Duodenal mucosa (tissue), 2 donors: ENCODE measurements at regions not wholly inside any gene's neighbourhood (a gene's known extent, or its start where the extent isn't known, plus 50 kb on each side); places are given as distances from the start of the nearest gene placed in this dataset.

Source experiments
- H3K27ac ChIP-seq: one replicate; pipeline ENCODE4 v1.7.0; 2013; ENCODE audit warnings: low read depth, low read length
- H3K27me3 ChIP-seq, 2 donors: one replicate each; pipeline ENCODE4 v1.7.0; 2013; ENCODE audit warnings: low read length in 2 of 2, control low read depth in 1 of 2; ENCODE audit not compliant: insufficient read depth in 2 of 2, control insufficient read depth in 1 of 2
- H3K36me3 ChIP-seq, 2 donors: one replicate each; pipeline ENCODE4 v1.7.0; 2013; ENCODE audit warnings: low read length in 2 of 2, control low read depth in 1 of 2; ENCODE audit not compliant: insufficient read depth in 2 of 2, control insufficient read depth in 1 of 2
- H3K4me1 ChIP-seq, 2 donors: one replicate each; pipeline ENCODE4 v1.7.0; 2013; ENCODE audit warnings: low read length in 2 of 2, control low read depth in 1 of 2; ENCODE audit not compliant: insufficient read depth in 2 of 2, control insufficient read depth in 1 of 2
- H3K4me3 ChIP-seq, 2 donors: one replicate each; pipeline ENCODE4 v1.7.0; 2013; ENCODE audit warnings: low read length in 2 of 2, low read depth in 1 of 2
- H3K9ac ChIP-seq, 2 donors: one replicate each; pipeline ENCODE4 v1.7.0; 2013; ENCODE audit warnings: low read length in 2 of 2, low read depth in 1 of 2
- H3K9me3 ChIP-seq, 2 donors: one replicate each; pipeline ENCODE4 v1.7.0; 2013; ENCODE audit warnings: low read length in 2 of 2, control low read depth in 1 of 2; ENCODE audit not compliant: control insufficient read depth in 1 of 2

DNA sequence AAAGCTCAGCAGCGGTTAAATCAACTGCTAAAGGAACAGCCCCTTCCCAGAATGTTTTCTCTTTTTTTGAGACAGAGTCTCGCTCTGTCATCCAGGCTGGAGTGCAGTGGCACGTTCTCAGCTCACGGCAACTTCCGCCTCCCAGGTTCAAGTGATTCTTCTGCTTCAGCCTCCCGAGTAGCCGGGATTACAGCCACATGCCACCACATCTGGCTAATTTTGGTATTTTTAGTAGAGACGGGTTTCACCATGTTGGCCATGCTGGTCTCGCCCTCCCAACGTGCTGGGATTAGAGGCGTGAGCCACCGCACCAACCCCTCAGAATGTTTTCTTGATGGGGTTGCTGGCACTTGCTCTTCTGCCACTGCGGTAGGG is 59.8 kb upstream of the IL6 start:
- no peaks in the 10 kb centered on the region for H3K4me1 ChIP-seq
- H3K4me3 ChIP-seq = no peak overlapping the region
- H3K27ac ChIP-seq = no peak overlapping the region
- no peak overlapping the region for H3K9ac ChIP-seq
- H3K36me3 ChIP-seq = no peaks in the 10 kb centered on the region
- no peaks in the 10 kb centered on the region for H3K9me3 ChIP-seq
- H3K27me3 ChIP-seq = no peaks in the 10 kb centered on the region

DNA sequence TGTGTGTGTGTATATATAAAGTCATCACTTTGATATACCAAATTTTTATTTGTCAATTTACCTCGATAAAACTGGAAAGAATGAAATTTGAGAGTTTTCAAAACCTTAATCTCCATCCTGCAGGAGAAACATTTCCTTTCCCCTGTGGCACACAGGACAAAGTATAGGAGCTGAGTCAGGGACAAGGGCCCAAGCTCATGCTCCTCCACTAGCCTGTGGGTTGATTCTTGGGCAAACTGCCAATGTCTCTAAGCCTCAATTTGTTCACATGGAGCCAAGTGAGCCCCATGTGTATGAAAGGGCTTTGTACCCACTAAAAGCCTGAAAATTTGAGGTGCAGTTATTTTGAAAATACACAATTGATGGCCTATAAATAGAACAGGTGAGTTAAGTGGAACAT is 60.3 kb upstream of the IL6 start:
- Histone ChIP-seq H3K9me3 (no peaks in the 10 kb centered on the region), H3K27me3 (no peaks in the 10 kb centered on the region), H3K4me3 (no peak overlapping the region)

DNA sequence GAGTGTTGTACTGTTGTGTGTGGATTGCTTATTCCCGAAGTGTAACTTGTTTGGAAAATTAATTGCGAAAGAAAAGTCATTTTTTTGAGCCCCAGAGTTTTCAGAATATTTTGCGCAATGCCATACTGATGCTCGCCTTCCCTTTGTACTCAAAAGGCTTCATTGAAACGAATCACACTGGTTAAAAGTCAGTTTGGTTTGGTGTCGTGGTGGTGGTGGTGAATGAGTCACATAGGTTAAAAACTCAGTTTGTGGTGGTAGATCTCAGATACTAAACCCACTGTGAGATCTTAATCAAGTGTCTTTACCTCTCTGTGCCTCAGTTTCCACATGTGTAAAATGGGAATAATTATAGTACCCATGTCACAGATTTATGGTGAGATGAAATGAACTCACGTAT is 61.1 kb upstream of the IL6 start:
- Histone ChIP-seq H3K4me3 (no peak overlapping the region), H3K9me3 (no peaks in the 10 kb centered on the region), H3K27me3 (no peaks in the 10 kb centered on the region), H3K36me3 (no peaks in the 10 kb centered on the region), H3K27ac (no peak overlapping the region), H3K4me1 (no peaks in the 10 kb centered on the region), H3K9ac (no peak overlapping the region)

More for the DNA sequence above, 60.3 kb upstream of the IL6 start:
- H3K9ac ChIP-seq = no peak overlapping the region
- H3K27ac ChIP-seq = no peak overlapping the region
- H3K4me1 ChIP-seq = no peaks in the 10 kb centered on the region
- H3K36me3 ChIP-seq = no peaks in the 10 kb centered on the region

DNA sequence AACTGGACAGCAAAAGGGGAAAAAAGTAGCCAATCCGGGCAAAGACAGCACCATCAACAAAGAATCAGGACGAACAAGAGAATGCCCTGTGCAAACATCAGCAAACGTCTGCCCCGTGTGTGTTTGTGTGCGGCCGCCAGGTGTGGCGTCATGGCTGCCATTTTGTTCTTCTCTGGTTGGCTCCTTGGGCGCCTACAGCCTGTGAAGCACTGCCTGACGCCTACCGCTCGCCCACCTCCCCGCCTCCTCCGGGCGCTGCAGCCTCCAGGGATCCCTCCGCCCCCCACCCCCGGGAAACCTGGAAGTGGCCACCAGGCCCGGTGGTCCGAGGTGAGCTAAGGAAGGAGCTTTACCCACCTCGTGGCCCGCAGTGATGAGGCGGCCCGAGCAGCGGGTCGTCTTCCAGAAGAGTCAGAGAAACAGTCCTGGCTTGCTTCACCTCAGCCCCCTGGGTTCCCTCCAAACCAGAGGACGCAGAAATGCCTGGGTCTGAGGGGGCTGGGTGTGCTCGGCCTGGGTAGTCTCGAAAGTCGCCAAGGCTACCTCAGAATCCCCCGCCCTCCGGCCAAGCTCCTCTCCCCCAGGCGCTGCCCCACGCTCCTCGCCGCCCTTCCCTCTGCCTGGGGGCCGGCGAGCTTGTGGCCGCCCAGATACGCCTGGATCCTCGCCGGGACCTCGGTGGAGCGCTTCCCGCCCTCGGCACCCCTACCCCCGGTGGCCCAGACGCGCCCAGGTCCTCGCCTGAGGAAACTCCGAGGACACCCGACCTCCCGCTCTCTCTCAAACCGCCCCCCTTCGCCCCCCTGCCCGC is 61.8 kb upstream of the IL6 start:
- Histone ChIP-seq H3K27me3 (peaks cover 0 to 3% of the 10 kb centered on the region in 2 donors), H3K9me3 (no peaks in the 10 kb centered on the region), H3K9ac (no peak overlapping the region), H3K4me1 (no peaks in the 10 kb centered on the region), H3K4me3 (no peak overlapping the region), H3K27ac (no peak overlapping the region), H3K36me3 (no peaks in the 10 kb centered on the region)

DNA sequence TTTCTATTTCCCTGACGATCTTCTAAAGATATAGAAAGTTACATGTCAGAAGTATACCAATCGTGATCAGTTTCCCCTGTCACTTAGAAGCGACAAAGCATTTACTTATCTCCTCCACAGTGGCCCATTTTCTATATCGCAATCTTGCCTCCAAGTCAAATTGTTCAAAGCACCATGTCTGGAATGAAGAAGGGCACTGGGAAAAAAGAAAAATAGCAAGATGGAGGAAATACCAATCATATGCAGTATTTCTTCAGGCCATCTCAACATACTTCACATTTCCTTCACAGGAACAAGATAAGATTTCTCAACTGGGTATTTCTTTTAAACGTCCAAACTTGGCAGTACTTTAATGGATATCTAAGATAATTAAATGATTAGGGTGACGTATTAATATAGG is 63.3 kb upstream of the IL6 start:
- H3K9me3 ChIP-seq = no peaks in the 10 kb centered on the region
- H3K27ac ChIP-seq = no peak overlapping the region

GRCh38 chr7:22663357-22663718 is 63.7 kb upstream of the IL6 start:
- Histone ChIP-seq H3K27ac (no peak overlapping the region), H3K27me3 (peaks cover 0 to 3% of the 10 kb centered on the region in 2 donors), H3K4me1 (no peaks in the 10 kb centered on the region), H3K9ac (no peak overlapping the region), H3K9me3 (no peaks in the 10 kb centered on the region), H3K36me3 (no peaks in the 10 kb centered on the region), H3K4me3 (no peak overlapping the region)

More for the DNA sequence above, 63.3 kb upstream of the IL6 start:
- Histone ChIP-seq H3K36me3 (no peaks in the 10 kb centered on the region), H3K27me3 (peaks cover 0 to 3% of the 10 kb centered on the region in 2 donors), H3K4me1 (no peaks in the 10 kb centered on the region), H3K4me3 (no peak overlapping the region), H3K9ac (no peak overlapping the region)

- Histone ChIP-seq H3K4me3 (no peak overlapping the region), H3K36me3 (no peaks in the 10 kb centered on the region), H3K9ac (no peak overlapping the region), H3K27me3 (peaks cover 0 to 3% of the 10 kb centered on the region in 2 donors), H3K9me3 (no peaks in the 10 kb centered on the region), H3K27ac (no peak overlapping the region), H3K4me1 (no peaks in the 10 kb centered on the region)
Observed at GRCh38 chr7:22662556-22663356, 64.2 kb upstream of the IL6 start.

DNA sequence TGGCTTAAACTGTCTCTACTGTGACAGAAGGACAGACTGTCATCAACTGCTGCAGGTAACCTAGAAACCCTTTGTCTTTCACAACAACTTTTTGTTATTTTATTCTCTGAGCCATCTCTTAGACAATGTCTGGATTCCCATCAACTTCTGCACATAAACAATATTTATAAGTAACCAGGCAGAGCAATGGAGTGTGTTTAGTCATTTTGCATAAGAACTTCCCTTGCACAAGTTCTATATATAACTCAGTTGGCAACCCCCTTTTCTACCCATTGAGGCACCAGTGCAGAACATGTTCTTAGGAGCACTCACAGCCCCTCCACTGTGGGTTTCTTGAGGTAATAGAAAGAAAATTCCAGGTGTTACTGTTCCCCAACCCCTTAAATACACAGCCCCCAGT is 65.0 kb upstream of the IL6 start:
- Histone ChIP-seq H3K27ac (no peak overlapping the region), H3K9ac (no peak overlapping the region), H3K4me3 (no peak overlapping the region), H3K9me3 (no peaks in the 10 kb centered on the region), H3K27me3 (peaks cover 0 to 3% of the 10 kb centered on the region in 2 donors), H3K36me3 (no peaks in the 10 kb centered on the region), H3K4me1 (no peaks in the 10 kb centered on the region)

GRCh38 chr7:22660732-22661131 is 66.3 kb upstream of the IL6 start:
- no peak overlapping the region for H3K9ac ChIP-seq
- no peaks in the 10 kb centered on the region for H3K36me3 ChIP-seq
- no peak overlapping the region for H3K27ac ChIP-seq
- no peaks in the 10 kb centered on the region for H3K9me3 ChIP-seq
- H3K4me1 ChIP-seq = no peaks in the 10 kb centered on the region
- no peak overlapping the region for H3K4me3 ChIP-seq
- H3K27me3 ChIP-seq = peaks cover 0 to 3% of the 10 kb centered on the region in 2 donors

- Histone ChIP-seq H3K4me3 (no peak overlapping the region), H3K27ac (no peak overlapping the region), H3K9ac (no peak overlapping the region), H3K36me3 (no peaks in the 10 kb centered on the region), H3K4me1 (no peaks in the 10 kb centered on the region), H3K9me3 (no peaks in the 10 kb centered on the region), H3K27me3 (peaks cover 0 to 3% of the 10 kb centered on the region in 2 donors)
Observed at GRCh38 chr7:22660293-22660692, 66.7 kb upstream of the IL6 start.
